ENCODE measurements at regions not wholly inside any gene's neighbourhood (a gene's known extent, or its start where the extent isn't known, plus 50 kb on each side); places are given as distances from the start of the nearest gene placed in this dataset.

- no peak for DNase-seq (ENCODE audit: low read depth)
These were observed 1043.0 kb upstream of the POU3F3 start for GRCh38 chr2:103810875-103811274.

GRCh38 chr2:103814016-103814415 is 1039.9 kb upstream of the POU3F3 start:
- no peak for DNase-seq (ENCODE audit: low read depth)

- no peak for DNase-seq (ENCODE audit: low read depth)
These were observed 1038.2 kb upstream of the POU3F3 start for GRCh38 chr2:103815731-103816130.

GRCh38 chr2:103817746-103818145 is 1036.2 kb upstream of the POU3F3 start:
- DNase-seq (ENCODE audit: low read depth): no peak

GRCh38 chr2:103818176-103818575 is 1035.7 kb upstream of the POU3F3 start:
- DNase-seq (ENCODE audit: low read depth): no peak

GRCh38 chr2:103819599-103819998 is 1034.3 kb upstream of the POU3F3 start:
- no peak for DNase-seq (ENCODE audit: low read depth)

GRCh38 chr2:103823847-103824246 is 1030.1 kb upstream of the POU3F3 start:
- DNase-seq (ENCODE audit: low read depth): no peak

GRCh38 chr2:103847276-103847675 is 1006.6 kb upstream of the POU3F3 start:
- no peak for DNase-seq (ENCODE audit: low read depth)

GRCh38 chr2:103859238-103859637 is 994.7 kb upstream of the POU3F3 start:
- no peak for DNase-seq (ENCODE audit: low read depth)

GRCh38 chr2:103860016-103860415 is 993.9 kb upstream of the POU3F3 start:
- DNase-seq (ENCODE audit: low read depth): no peak

- no peak for DNase-seq (ENCODE audit: low read depth)
These were observed 985.5 kb upstream of the POU3F3 start for GRCh38 chr2:103868396-103868795.

GRCh38 chr2:103873716-103874351 is 980.1 kb upstream of the POU3F3 start:
- no peak for DNase-seq (ENCODE audit: low read depth)

GRCh38 chr2:103875131-103875530 is 978.8 kb upstream of the POU3F3 start:
- no peak for DNase-seq (ENCODE audit: low read depth)

GRCh38 chr2:103875531-103875930 is 978.4 kb upstream of the POU3F3 start:
- DNase-seq (ENCODE audit: low read depth): no peak

- no peak for DNase-seq (ENCODE audit: low read depth)
These were observed 977.3 kb upstream of the POU3F3 start for GRCh38 chr2:103876611-103877010.

GRCh38 chr2:103879101-103879500 is 974.8 kb upstream of the POU3F3 start:
- DNase-seq (ENCODE audit: low read depth): no peak

- no peak for DNase-seq (ENCODE audit: low read depth)
These were observed 973.7 kb upstream of the POU3F3 start for GRCh38 chr2:103880081-103880834.

- DNase-seq (ENCODE audit: low read depth): no peak
These were observed 966.3 kb upstream of the POU3F3 start for GRCh38 chr2:103887625-103888024.

GRCh38 chr2:103896182-103896581 is 957.7 kb upstream of the POU3F3 start:
- DNase-seq (ENCODE audit: low read depth): no peak

GRCh38 chr2:103898561-103898960 is 955.4 kb upstream of the POU3F3 start:
- peak; percentile 2 for DNase-seq (ENCODE audit: low read depth)

- DNase-seq (ENCODE audit: low read depth): no peak
These were observed 951.6 kb upstream of the POU3F3 start for GRCh38 chr2:103902347-103902746.

GRCh38 chr2:103921161-103921560 is 932.8 kb upstream of the POU3F3 start:
- no peak for DNase-seq (ENCODE audit: low read depth)

GRCh38 chr2:103942199-103942598 is 911.7 kb upstream of the POU3F3 start:
- DNase-seq (ENCODE audit: low read depth): no peak

- no peak for DNase-seq (ENCODE audit: low read depth)
These were observed 908.8 kb upstream of the POU3F3 start for GRCh38 chr2:103945083-103945482.
